T-cell (primary cell): ENCODE measurements at regions not wholly inside any gene's neighbourhood (a gene's known extent, or its start where the extent isn't known, plus 50 kb on each side); places are given as distances from the start of the nearest gene placed in this dataset.

Source experiments
- ATAC-seq, 4 experiments: fragments of 200-7000 bp in 3 of 4; fragments of 150-1000 bp in 1 of 4; cut with Tn5 transposase; replicated peaks in 1 of 4; 1 replicate in 3 of 4; 2 replicates in 1 of 4; pipeline ENCODE4 v1.10.0; 2021; ENCODE audit warnings: moderate library complexity in 3 of 4, mild to moderate bottlenecking in 2 of 4, moderate number of reproducible peaks in 1 of 4
- CTCF ChIA-PET, 2 donors: fragments of 300-600 bp; sonication (Branson Sonifier 250); formaldehyde crosslinking; loops; one replicate each; lab custom pipeline; 2022; ENCODE audit warnings: antibody characterized with exemption in 2 of 2; lab: Charles Lee
- POLR2A ChIA-PET, 2 donors: fragments of 300-600 bp; sonication (Branson Sonifier 250); formaldehyde crosslinking; loops; one replicate each; lab custom pipeline; 2022; ENCODE audit warnings: antibody characterized with exemption in 2 of 2; lab: Charles Lee
- DNase-seq, 35 experiments: peaks; one replicate each; pipeline versions ENCODE4 v3.0.0 to v3.0.0-alpha.2; 2013 to 2023
- H3K27ac ChIP-seq: one replicate; pipeline ENCODE4 v1.5.1; 2013; ENCODE audit warnings: low read length
- H3K27me3 ChIP-seq, 2 experiments: replicated peaks in 1 of 2; 1 replicate in 1 of 2; 2 replicates in 1 of 2; pipeline versions ENCODE4 v1.6.1 to v1.7.0; 2013; ENCODE audit warnings: low read length in 1 of 2, mixed read lengths in 1 of 2; ENCODE audit not compliant: control insufficient read depth in 2 of 2, insufficient read depth in 2 of 2; ENCODE audit errors: extremely low read depth in 1 of 2
- H3K36me3 ChIP-seq, 2 donors: 1 replicate in 1 of 2; 2 replicates in 1 of 2; pipeline versions ENCODE4 v1.6.1 to v1.7.0; 2013; ENCODE audit warnings: low read length in 1 of 2; ENCODE audit not compliant: control insufficient read depth in 2 of 2, insufficient read depth in 1 of 2; ENCODE audit errors: extremely low read depth in 1 of 2
- H3K4me1 ChIP-seq, 2 experiments: 1 replicate in 1 of 2; 2 replicates in 1 of 2; pipeline versions ENCODE4 v1.6.1 to v1.7.0; 2013; ENCODE audit warnings: low read length in 2 of 2, mixed read lengths in 1 of 2; ENCODE audit not compliant: insufficient read depth in 2 of 2, control insufficient read depth in 1 of 2; ENCODE audit errors: extremely low read depth in 1 of 2
- H3K4me3 ChIP-seq, 2 donors: 1 replicate in 1 of 2; 2 replicates in 1 of 2; pipeline versions ENCODE4 v1.5.1 to v1.7.0; 2013; ENCODE audit warnings: mild to moderate bottlenecking in 2 of 2, low read length in 1 of 2, moderate library complexity in 1 of 2; ENCODE audit not compliant: control insufficient read depth in 1 of 2; ENCODE audit errors: extremely low read depth in 1 of 2
- H3K9me3 ChIP-seq: 2 replicates; pipeline ENCODE4 v1.7.0; 2013
- H3K27ac Mint-ChIP-seq, 2 donors: one replicate each; pipeline ENCODE4 v1.8.0; 2020 to 2021; ENCODE audit warnings: mild to moderate bottlenecking in 2 of 2, mixed read lengths in 2 of 2
- H3K27me3 Mint-ChIP-seq, 2 donors: one replicate each; pipeline ENCODE4 v1.8.0; 2021 to 2022; ENCODE audit warnings: mixed read lengths in 2 of 2
- H3K36me3 Mint-ChIP-seq: one replicate; pipeline ENCODE4 v1.8.0; 2021; ENCODE audit warnings: mixed read lengths
- H3K4me1 Mint-ChIP-seq, 3 donors: one replicate each; pipeline ENCODE4 v1.8.0; 2020 to 2022; ENCODE audit warnings: mixed read lengths in 3 of 3, mild to moderate bottlenecking in 1 of 3
- H3K4me3 Mint-ChIP-seq, 3 donors: one replicate each; pipeline ENCODE4 v1.8.0; 2020 to 2022; ENCODE audit warnings: mild to moderate bottlenecking in 3 of 3, mixed read lengths in 3 of 3, moderate library complexity in 3 of 3
- H3K9me3 Mint-ChIP-seq, 3 donors: one replicate each; pipeline ENCODE4 v1.8.0; 2020 to 2022; ENCODE audit warnings: mixed read lengths in 3 of 3
- WGBS: methylation state at CpG from one replicate; pipeline ENCODE4 v1.1.5; 2013; ENCODE audit warnings: missing lambda C conversion rate; ENCODE audit not compliant: insufficient coverage; 5-methylcytosine and 5-hydroxymethylcytosine counted together

DNA sequence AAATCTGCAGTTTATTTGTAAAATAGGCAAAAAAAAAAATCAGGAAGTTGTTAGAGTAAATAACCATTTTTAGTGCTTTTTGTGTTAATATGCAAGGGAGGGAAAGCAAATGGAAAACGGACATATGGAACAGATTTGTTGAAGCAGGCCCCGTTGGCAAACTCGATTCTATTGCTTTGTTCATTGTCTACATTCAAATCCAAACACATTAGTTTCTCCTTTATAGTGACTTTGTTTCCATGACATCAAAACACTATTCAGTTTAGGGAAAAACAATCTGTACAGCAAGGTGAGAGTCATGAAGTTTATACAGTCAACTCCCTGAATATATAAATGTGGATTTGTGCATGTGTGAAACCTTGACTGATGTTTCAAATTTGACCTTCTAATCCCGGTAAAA, 142.2 kb downstream of the FAM47A start:
- Mint-ChIP-seq H3K4me1 (no peaks in the 10 kb centered on the region), H3K4me3 (no peak overlapping the region), H3K27ac (no peak overlapping the region), H3K36me3 (no peaks in the 10 kb centered on the region), H3K9me3 (peaks cover 0 to 4% (median 0%) of the 10 kb centered on the region in 3 donors), H3K27me3 (no peaks in the 10 kb centered on the region)
- DNase-seq (no peak), ATAC-seq (no peak)
- Histone ChIP-seq H3K4me1 (no peaks in the 10 kb centered on the region), H3K36me3 (no peaks in the 10 kb centered on the region), H3K9me3 (no peaks in the 10 kb centered on the region), H3K27me3 (no peaks in the 10 kb centered on the region), H3K27ac (no peak overlapping the region), H3K4me3 (no peak overlapping the region)
- ChIA-PET CTCF (no interaction called here), POLR2A (no interaction called here)
- no CpG with 5 or more reads among the region's 4 CpGs for WGBS

DNA sequence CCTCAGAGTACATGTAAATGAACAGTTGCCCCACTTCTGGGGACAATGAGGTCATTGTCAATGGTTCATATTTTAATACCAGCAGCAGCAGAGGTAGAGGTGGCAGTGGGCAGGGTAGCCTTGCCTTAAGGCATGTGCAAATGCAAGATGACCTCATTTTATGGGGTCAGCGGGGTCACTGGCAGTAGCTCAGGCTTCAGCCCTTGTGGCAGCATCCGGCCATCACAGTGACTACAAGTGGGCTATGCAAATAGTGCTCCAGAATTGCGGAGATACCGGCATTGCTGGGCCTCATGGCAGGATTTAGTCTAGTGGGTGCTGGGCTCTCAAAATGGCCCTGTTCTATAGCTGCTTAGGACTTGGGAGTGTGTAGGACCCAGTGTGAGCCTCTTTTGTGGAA, 144.7 kb downstream of the FAM47A start:
- Mint-ChIP-seq H3K27ac (no peak overlapping the region), H3K4me1 (no peaks in the 10 kb centered on the region), H3K27me3 (no peaks in the 10 kb centered on the region), H3K4me3 (no peak overlapping the region), H3K36me3 (no peaks in the 10 kb centered on the region), H3K9me3 (no peaks in the 10 kb centered on the region)
- no peaks in the 10 kb centered on the region for H3K36me3 ChIP-seq
- no peak overlapping the region for H3K27ac ChIP-seq
- 89% methylated on average over 4 of the region's 4 CpGs for WGBS
- DNase-seq, result no peak
- POLR2A ChIA-PET, result no interaction called here
- no peak overlapping the region for H3K4me3 ChIP-seq
- no peaks in the 10 kb centered on the region for H3K4me1 ChIP-seq
- ATAC-seq, result no peak
- CTCF ChIA-PET, result interaction anchor here in 1 of 2 donors (0.7 kb wide), 1 partner anchor 54 kb away, joined by 3 read pairs; no protein-coding TSS in a partner anchor
- H3K27me3 ChIP-seq, result no peaks in the 10 kb centered on the region
- no peaks in the 10 kb centered on the region for H3K9me3 ChIP-seq

DNA sequence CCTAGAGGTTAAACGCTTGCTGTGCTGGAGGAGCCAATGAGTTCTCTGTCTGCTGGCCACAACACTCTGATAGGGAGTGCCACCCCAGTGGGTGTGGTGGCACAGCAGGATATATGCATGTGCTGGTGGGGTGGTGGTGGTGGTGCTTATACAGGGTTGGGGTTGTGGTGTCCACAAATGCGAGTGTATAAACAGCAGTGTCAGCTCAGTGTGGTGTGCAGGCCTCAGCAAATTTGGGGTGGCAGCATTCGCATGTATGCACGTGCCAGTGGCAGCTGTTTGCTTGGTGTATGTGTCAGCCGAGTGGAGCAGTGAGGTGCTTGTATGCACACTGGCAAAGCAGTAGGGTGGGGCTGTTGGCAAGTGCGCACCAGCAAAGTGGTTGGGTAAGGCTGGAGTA, 157.4 kb downstream of the FAM47A start:
- Histone ChIP-seq H3K9me3 (no peaks in the 10 kb centered on the region), H3K4me3 (no peak overlapping the region), H3K4me1 (no peaks in the 10 kb centered on the region), H3K36me3 (no peaks in the 10 kb centered on the region), H3K27ac (no peak overlapping the region), H3K27me3 (no peaks in the 10 kb centered on the region)
- H3K27me3 Mint-ChIP-seq, result no peaks in the 10 kb centered on the region
- ATAC-seq (no peak), DNase-seq (no peak)
- no peaks in the 10 kb centered on the region for H3K36me3 Mint-ChIP-seq
- no peak overlapping the region for H3K4me3 Mint-ChIP-seq
- WGBS, result 88% methylated on average over 6 of the region's 6 CpGs
- peaks cover 0 to 13% (median 7%) of the 10 kb centered on the region in 3 donors for H3K9me3 Mint-ChIP-seq
- no peaks in the 10 kb centered on the region for H3K4me1 Mint-ChIP-seq
- H3K27ac Mint-ChIP-seq, result no peak overlapping the region
- ChIA-PET CTCF (no interaction called here), POLR2A (no interaction called here)

DNA sequence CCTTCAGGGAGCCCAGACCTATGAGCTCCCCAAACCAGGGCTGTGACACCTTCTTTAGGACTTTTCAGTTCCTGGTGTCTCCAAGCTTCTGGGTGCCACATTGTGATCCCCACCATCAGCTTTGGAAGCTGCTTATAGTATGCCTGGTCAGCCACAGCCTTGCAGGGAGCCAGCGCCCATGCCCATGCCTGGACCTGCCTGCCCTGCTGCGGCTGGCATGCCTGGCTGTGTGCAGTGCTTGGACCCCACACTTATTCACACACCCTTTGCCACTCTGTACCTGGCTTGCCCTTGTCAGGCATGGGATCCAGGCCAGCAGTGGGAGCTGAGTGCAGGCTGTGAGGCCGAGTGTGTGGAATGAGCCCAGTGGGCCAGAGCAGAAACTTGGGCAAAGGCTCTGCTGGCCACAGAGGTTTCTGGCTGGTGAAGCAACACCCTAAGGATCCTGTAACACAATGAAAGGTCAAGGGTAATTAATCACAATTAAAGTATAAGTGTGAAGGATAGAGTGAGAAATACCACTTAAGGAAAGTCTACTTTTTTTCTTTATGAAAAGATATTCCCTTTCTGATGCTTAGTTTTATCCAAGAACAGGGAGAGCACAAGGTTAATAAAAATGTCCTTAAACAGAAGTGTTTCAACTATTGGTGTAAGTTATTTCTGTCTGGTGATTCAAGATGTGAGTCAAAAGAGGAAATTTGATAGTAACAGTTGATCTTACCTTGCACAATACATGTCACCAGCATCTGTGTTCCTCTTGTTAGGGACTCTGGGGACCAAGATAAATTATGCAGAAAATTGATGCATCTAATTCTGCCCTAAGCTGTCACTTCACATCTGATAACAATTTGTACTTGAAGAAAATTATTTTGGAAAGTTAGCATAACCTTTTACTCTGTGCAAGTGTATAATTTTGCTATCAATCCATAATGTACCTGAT, 161.8 kb downstream of the FAM47A start:
- no peaks in the 10 kb centered on the region for H3K36me3 ChIP-seq
- no peaks in the 10 kb centered on the region for H3K27me3 ChIP-seq
- H3K4me3 ChIP-seq, result no peak overlapping the region
- DNase-seq (no peak), ATAC-seq (no peak)
- no peaks in the 10 kb centered on the region for H3K4me1 Mint-ChIP-seq
- POLR2A ChIA-PET, result no interaction called here
- no peaks in the 10 kb centered on the region for H3K36me3 Mint-ChIP-seq
- H3K27ac ChIP-seq, result no peak overlapping the region
- H3K27me3 Mint-ChIP-seq, result no peaks in the 10 kb centered on the region
- no peaks in the 10 kb centered on the region for H3K4me1 ChIP-seq
- no peak overlapping the region for H3K27ac Mint-ChIP-seq
- CTCF ChIA-PET, result no interaction called here
- H3K9me3 ChIP-seq, result no peaks in the 10 kb centered on the region
- H3K4me3 Mint-ChIP-seq, result no peak overlapping the region
- no CpG with 5 or more reads among the region's 3 CpGs for WGBS
- peaks cover 0 to 3% (median 0%) of the 10 kb centered on the region in 3 donors for H3K9me3 Mint-ChIP-seq

DNA sequence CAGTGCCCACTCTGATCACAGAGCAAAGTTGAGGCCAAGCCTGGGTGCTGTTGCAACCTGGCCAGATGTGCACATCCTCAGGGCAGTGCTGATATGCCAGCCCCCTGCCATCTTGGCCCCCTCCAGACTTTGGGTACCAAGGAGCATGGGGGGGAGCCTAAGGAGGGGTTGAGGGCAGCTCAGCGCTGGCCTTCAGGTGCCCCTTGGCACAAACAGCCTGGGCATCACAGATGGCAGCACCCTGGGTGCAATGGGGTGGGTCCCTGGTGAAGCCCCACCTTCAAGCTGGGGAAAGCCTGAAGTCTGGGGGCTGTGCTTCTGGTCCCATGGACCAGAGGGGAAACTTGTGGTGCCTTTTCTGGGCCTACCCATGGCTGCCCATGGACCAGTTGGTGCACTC, 163.0 kb downstream of the FAM47A start:
- Mint-ChIP-seq H3K27ac (no peak overlapping the region), H3K4me1 (no peaks in the 10 kb centered on the region), H3K36me3 (no peaks in the 10 kb centered on the region), H3K9me3 (peaks cover 0 to 3% (median 0%) of the 10 kb centered on the region in 3 donors), H3K27me3 (no peaks in the 10 kb centered on the region), H3K4me3 (no peak overlapping the region)
- CTCF ChIA-PET, result interaction anchor here in 1 of 2 donors (0.6 kb wide), 1 partner anchor 401 kb away, joined by 5 read pairs; no protein-coding TSS in a partner anchor
- WGBS, result no CpG with 5 or more reads among the region's 1 CpG
- no peak for DNase-seq
- Histone ChIP-seq H3K4me3 (no peak overlapping the region), H3K4me1 (no peaks in the 10 kb centered on the region), H3K27ac (no peak overlapping the region), H3K27me3 (no peaks in the 10 kb centered on the region), H3K9me3 (no peaks in the 10 kb centered on the region), H3K36me3 (no peaks in the 10 kb centered on the region)
- no peak for ATAC-seq
- POLR2A ChIA-PET, result no interaction called here

DNA sequence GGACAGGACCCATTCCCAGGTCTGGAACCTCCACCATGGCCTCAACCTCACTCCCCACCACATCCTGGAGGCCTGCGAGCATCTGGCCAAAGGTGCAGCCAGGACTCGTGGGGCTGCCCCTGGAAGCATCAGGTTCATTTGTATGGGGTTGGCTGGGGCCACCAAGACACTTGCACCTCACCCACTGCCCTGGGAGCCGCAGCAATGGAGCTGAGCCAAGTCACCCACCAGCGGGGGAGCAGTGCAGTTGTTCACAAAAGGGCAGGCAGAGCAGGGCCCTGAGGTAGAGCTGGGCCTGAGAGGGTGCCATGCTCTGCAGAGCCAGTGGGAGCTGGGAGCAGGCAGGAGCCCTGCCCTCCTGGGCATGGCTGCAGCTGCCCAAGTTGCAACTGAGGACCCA, 163.5 kb downstream of the FAM47A start:
- Mint-ChIP-seq H3K9me3 (peaks cover 0 to 3% (median 0%) of the 10 kb centered on the region in 3 donors), H3K4me3 (no peak overlapping the region), H3K36me3 (no peaks in the 10 kb centered on the region), H3K27ac (no peak overlapping the region), H3K4me1 (no peaks in the 10 kb centered on the region), H3K27me3 (no peaks in the 10 kb centered on the region)
- Histone ChIP-seq H3K4me3 (no peak overlapping the region), H3K36me3 (no peaks in the 10 kb centered on the region), H3K27ac (no peak overlapping the region), H3K9me3 (no peaks in the 10 kb centered on the region), H3K4me1 (no peaks in the 10 kb centered on the region), H3K27me3 (no peaks in the 10 kb centered on the region)
- ATAC-seq, result no peak
- ChIA-PET CTCF (no interaction called here), POLR2A (no interaction called here)
- 29% methylated on average over 1 of the region's 4 CpGs for WGBS
- no peak for DNase-seq
